ENCODE measurements at regions not wholly inside any gene's neighbourhood (a gene's known extent, or its start where the extent isn't known, plus 50 kb on each side); places are given as distances from the start of the nearest gene placed in this dataset.

DNA sequence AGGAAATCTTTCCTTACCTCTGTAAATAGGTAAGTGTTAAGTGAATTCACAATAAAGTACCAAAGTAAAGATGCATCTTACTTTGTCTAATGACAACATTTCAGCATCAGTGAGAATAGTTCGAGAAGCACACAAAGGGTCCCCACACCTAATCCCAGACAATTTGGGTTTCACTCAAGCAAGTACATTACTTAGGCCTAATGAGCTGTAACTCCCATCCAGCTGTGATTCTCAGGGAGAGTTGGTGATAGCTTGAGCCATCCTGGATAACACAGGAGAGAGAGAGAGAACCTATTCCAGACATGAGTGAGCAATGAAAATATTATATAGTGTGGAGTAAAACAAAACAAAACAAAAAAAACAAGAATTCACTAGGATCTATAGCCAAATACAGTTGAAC lies 149.1 kb upstream of the NRG3 start:
- TF ChIP-seq, protein P1, sequence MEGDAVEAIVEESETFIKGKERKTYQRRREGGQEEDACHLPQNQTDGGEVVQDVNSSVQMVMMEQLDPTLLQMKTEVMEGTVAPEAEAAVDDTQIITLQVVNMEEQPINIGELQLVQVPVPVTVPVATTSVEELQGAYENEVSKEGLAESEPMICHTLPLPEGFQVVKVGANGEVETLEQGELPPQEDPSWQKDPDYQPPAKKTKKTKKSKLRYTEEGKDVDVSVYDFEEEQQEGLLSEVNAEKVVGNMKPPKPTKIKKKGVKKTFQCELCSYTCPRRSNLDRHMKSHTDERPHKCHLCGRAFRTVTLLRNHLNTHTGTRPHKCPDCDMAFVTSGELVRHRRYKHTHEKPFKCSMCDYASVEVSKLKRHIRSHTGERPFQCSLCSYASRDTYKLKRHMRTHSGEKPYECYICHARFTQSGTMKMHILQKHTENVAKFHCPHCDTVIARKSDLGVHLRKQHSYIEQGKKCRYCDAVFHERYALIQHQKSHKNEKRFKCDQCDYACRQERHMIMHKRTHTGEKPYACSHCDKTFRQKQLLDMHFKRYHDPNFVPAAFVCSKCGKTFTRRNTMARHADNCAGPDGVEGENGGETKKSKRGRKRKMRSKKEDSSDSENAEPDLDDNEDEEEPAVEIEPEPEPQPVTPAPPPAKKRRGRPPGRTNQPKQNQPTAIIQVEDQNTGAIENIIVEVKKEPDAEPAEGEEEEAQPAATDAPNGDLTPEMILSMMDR (IDR thresholded peaks at IDR 0.05; ENCODE audit: poor library complexity): no peak
- no peak for TF ChIP-seq EZH2phosphoT487 (IDR thresholded peaks at IDR 0.05; ENCODE audit: low read depth, severe bottlenecking, unreplicated experiment)
- no peak for TF ChIP-seq EZH2 (IDR thresholded peaks at IDR 0.05; ENCODE audit: borderline replicate concordance)
